ENCODE measurements at regions not wholly inside any gene's neighbourhood (a gene's known extent, or its start where the extent isn't known, plus 50 kb on each side); places are given as distances from the start of the nearest gene placed in this dataset.
"Not testable (repeated sequence)": the region's sequence is repeated elsewhere in the genome, so short reads cannot be mapped to it uniquely, and the experiment has no call there.

DNA sequence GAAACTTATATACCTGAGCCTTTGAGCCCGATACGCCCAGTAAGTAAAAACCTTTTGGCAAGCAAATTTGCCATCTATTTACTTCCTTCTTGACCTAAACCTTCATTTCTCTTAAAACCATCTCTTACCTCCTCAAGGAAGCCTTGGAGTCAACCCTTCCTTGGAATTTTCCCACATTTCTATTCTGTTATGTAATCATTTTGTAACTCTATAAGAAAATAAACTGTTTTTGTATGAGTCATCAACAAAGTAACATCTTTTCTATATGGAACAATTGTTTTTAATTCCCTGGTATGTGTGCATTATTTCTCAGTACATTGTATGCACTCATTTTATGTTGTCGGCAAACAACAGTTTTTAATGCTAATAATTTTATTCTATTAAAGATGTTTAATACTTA is 162.0 kb downstream of the TEX36 start:
- no peak overlapping the region for H3K4me3 ChIP-seq
- POLR2A ChIA-PET, result no interaction called here

DNA sequence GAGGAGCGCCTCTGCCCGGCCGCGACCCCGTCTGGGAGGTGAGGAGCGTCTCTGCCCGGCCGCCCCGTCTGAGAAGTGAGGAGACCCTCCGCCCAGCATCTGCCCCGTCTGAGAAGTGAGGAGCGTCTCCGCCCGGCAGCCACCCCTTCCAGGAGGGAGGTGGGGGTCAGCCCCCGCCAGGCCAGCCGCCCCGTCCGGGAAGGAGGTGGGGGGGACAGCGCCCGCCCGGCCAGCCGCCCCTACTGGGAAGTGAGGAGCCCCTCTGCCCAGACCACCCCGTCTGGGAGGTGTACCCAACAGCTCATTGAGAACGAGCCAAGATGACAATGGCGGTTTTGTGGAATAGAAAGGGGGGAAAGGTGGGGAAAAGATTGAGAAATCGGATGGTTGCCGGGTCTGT is 164.6 kb downstream of the TEX36 start:
- FAIRE-seq; DNase-seq (ENCODE audit: low read depth in 1 of 2, low spot score in 1 of 2); H3K4me1 ChIP-seq; H3K4me2 ChIP-seq; H3K27ac ChIP-seq; CTCF ChIA-PET; H3K4me3 ChIP-seq; POLR2A ChIA-PET; ATAC-seq: not testable (repeated sequence)
- peaks cover 13% of the 10 kb centered on the region; the same call in 1 of the 3 replicates for H3K9me3 ChIP-seq
- 69% methylated on average over 5 of the region's 27 CpGs for WGBS (ENCODE audit: missing lambda C conversion rate)

More for the DNA sequence above, 162.0 kb downstream of the TEX36 start:
- TF ChIP-seq, protein P1, sequence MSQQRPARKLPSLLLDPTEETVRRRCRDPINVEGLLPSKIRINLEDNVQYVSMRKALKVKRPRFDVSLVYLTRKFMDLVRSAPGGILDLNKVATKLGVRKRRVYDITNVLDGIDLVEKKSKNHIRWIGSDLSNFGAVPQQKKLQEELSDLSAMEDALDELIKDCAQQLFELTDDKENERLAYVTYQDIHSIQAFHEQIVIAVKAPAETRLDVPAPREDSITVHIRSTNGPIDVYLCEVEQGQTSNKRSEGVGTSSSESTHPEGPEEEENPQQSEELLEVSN (IDR thresholded peaks at IDR 0.05; ENCODE audit: borderline replicate concordance, low read depth), result no peak
- TF ChIP-seq HOXA7 (CRISPR knock-in tag; IDR thresholded peaks at IDR 0.05) (no peak), EHMT2 (IDR thresholded peaks at IDR 0.05; ENCODE audit: low read depth) (no peak), FOSL2 (IDR thresholded peaks at IDR 0.05) (no peak), FOSL2 (CRISPR knock-in tag; IDR thresholded peaks at IDR 0.05) (peak; percentile 59; the same call in 1 of the 2 replicates), ZSCAN20 (CRISPR knock-in tag; IDR thresholded peaks at IDR 0.05) (no peak)
- WGBS (ENCODE audit: missing lambda C conversion rate), result 64% methylated on average over 3 of the region's 3 CpGs
- H3K27ac ChIP-seq, result no peak overlapping the region
- H3K4me2 ChIP-seq, result no peak overlapping the region
- ATAC-seq (no peak), DNase-seq (ENCODE audit: low read depth in 1 of 2, low spot score in 1 of 2) (no peak), FAIRE-seq (no peak)
- H3K4me1 ChIP-seq, result no peaks in the 10 kb centered on the region
- peaks cover 13% of the 10 kb centered on the region; the same call in 1 of the 3 replicates for H3K9me3 ChIP-seq
- CTCF ChIA-PET, result interaction anchor here (1.2 kb wide), 1 partner anchor 73 kb away, joined by 3 read pairs; no protein-coding TSS in a partner anchor

DNA sequence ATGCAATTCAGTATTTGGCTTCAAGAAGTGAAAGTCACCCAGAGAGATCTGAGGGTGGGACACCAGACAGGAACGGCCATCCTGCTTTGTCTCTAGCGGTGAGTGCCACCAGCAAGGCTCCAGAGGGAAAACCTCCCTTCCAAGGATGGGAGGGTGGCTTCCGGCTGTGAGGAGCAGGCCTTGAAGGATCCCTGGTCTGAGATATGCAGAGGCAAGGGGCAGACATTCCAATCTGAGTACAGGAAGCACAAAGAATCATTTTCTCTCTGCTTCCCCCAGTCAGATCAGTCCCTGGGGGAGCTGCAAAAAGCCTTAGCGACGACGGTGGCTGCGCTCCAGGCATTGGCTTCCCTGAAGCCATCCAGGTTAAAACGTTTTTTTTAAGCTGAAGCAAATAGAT is 167.4 kb downstream of the TEX36 start:
- H3K4me1 ChIP-seq, result no peaks in the 10 kb centered on the region
- no peak overlapping the region for H3K27ac ChIP-seq
- no peak for DNase-seq (ENCODE audit: low read depth in 1 of 2, low spot score in 1 of 2)
- 70% methylated on average over 8 of the region's 8 CpGs for WGBS (ENCODE audit: missing lambda C conversion rate)
- no peak for ATAC-seq
- H3K9me3 ChIP-seq, result peaks cover 11% of the 10 kb centered on the region; the same call in 1 of the 3 replicates
- H3K4me3 ChIP-seq, result no peak overlapping the region
- H3K4me2 ChIP-seq, result no peak overlapping the region
- FAIRE-seq, result no peak
- TF ChIP-seq HOXB13 (CRISPR knock-in tag; IDR thresholded peaks at IDR 0.05; ENCODE audit: low read depth) (no peak), POLR2AphosphoS2 (conservative IDR thresholded peaks at IDR 0.05; ENCODE audit: low read length) (no peak), CBX2 (IDR thresholded peaks at IDR 0.05; ENCODE audit: borderline replicate concordance, low read depth) (no peak), KDM1A (IDR thresholded peaks at IDR 0.05; ENCODE audit: low read depth) (no peak), HOXB5 (CRISPR knock-in tag; IDR thresholded peaks at IDR 0.05) (no peak), TP53 (CRISPR knock-in tag; IDR thresholded peaks at IDR 0.05) (no peak), BHLHE40 (IDR thresholded peaks at IDR 0.05; ENCODE audit: low read depth, low read length) (no peak), POLR2A (IDR thresholded peaks at IDR 0.05; ENCODE audit: low read length) (no peak), HEYL (CRISPR knock-in tag; IDR thresholded peaks at IDR 0.05) (no peak), NFE2L2 (conservative IDR thresholded peaks at IDR 0.05; ENCODE audit: low read length) (no peak)
- TF ChIP-seq, protein P2, sequence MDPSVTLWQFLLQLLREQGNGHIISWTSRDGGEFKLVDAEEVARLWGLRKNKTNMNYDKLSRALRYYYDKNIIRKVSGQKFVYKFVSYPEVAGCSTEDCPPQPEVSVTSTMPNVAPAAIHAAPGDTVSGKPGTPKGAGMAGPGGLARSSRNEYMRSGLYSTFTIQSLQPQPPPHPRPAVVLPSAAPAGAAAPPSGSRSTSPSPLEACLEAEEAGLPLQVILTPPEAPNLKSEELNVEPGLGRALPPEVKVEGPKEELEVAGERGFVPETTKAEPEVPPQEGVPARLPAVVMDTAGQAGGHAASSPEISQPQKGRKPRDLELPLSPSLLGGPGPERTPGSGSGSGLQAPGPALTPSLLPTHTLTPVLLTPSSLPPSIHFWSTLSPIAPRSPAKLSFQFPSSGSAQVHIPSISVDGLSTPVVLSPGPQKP (IDR thresholded peaks at IDR 0.05; ENCODE audit: low read depth, low read length), result no peak
- TF ChIP-seq, protein P3, sequence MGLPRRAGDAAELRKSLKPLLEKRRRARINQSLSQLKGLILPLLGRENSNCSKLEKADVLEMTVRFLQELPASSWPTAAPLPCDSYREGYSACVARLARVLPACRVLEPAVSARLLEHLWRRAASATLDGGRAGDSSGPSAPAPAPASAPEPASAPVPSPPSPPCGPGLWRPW (IDR thresholded peaks at IDR 0.05), result no peak
- TF ChIP-seq, protein P1 (IDR thresholded peaks at IDR 0.05; ENCODE audit: borderline replicate concordance, low read depth), result no peak
- POLR2A ChIA-PET, result no interaction called here
- CTCF ChIA-PET, result no interaction called here

All from A549 (cell line).